Left ventricle myocardium superior (tissue), 1 donor: ENCODE measurements at regions not wholly inside any gene's neighbourhood (a gene's known extent, or its start where the extent isn't known, plus 50 kb on each side); places are given as distances from the start of the nearest gene placed in this dataset.
A peak's percentile ranks its signal among the peaks of the same experiment; 100 is the strongest.

ENCODE experiments used
- ATAC-seq: fragments of 200-7000 bp; cut with Tn5 transposase; one replicate; pipeline ENCODE4 v1.9.1; 2020; ENCODE audit warnings: mild to moderate bottlenecking, moderate library complexity
- DNase-seq: peaks from one replicate; pipeline ENCODE4 v3.0.0-alpha.2; 2020
- intact Hi-C: fragments of 100-400 bp; cut with micrococcal nuclease; formaldehyde crosslinking; loops from one replicate; pipeline ENCODE4 v1.11.0; 2022
- donor health status: DM: no; HTN: yes; CAD: no; lungs with severe emphysema.

DNA sequence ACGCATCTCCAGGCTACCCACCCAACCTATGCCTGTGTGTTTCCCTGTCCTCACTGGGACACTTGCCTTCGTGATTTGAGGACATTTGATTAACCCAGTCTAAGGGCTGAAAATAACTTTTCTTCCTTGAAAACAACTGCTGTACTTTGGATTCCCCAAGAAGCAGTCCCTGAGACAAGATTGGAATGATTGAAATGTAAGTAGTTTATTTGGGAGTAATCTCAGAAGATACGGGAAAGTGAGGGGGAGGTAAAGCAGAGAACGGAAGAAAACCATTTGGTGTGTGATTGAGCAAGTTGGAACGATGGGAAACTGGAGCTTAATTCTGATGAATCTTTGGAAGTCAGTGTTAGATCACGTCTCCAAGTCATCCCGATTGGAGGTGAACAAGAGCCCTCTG, 143.8 kb upstream of the LMCD1 start:
- intact Hi-C loops = no loop called here
- DNase-seq = no peak
- ATAC-seq = no peak

DNA sequence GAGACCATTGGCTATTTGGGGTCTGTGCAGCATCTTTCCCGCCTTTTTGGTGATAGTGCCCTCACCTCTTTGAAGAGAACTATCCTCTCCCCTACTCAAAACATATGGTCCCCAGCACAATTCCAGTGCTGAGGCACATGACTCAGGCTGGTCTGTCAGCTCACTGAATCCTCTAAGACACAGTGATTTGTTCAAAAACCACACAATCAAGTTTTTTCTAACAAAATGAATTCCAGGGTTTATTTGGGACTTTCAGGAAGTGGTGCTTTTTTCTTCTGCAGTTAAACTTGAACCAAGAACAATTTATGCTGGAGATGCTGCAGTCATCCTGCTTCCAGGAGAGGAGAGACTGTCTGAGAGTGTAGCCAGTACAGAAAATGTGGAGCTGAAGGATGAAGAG, 142.5 kb upstream of the LMCD1 start:
- ATAC-seq (no peak), DNase-seq (no peak)
- intact Hi-C loops = no loop called here

DNA sequence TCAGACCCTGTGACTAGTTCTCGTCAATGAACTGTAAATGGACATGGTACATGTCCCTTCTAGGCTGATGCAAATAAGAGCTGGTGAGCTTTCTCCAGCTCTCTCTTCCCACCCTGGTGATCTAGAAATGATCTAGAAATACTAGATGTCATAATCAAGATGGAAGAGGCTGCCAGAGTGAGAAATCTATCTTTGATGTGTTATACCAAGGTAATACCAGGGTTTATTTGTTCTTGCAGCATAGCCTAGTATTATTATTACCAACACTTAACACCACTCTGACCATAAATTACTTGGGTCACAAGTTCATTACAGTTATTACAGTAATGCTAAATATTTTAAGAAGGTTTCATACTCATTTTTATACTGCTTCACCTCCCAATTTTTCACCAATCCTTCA, 138.4 kb upstream of the LMCD1 start:
- intact Hi-C loops = no loop called here
- ATAC-seq (no peak), DNase-seq (no peak)

DNA sequence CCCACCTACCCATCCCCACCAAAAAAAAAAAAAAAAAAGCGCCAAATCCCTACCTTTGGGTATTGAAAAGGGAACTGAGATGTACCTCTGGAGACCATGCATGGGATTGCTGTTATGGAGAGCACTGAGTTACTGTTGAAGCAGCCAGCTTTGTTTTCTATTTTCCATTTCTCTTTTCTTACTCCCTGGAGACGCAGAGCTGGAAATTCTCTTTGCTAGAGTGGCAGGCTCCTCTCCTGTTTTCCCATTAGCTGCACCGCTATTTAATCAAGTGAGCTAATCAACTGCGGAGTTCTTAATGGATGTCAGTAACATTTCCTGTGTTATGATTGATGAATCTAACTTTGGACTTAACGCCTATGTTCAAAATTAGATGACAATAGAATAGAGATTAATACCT, 136.1 kb upstream of the LMCD1 start:
- DNase-seq (no peak), ATAC-seq (no peak)
- intact Hi-C loops = no loop called here

DNA sequence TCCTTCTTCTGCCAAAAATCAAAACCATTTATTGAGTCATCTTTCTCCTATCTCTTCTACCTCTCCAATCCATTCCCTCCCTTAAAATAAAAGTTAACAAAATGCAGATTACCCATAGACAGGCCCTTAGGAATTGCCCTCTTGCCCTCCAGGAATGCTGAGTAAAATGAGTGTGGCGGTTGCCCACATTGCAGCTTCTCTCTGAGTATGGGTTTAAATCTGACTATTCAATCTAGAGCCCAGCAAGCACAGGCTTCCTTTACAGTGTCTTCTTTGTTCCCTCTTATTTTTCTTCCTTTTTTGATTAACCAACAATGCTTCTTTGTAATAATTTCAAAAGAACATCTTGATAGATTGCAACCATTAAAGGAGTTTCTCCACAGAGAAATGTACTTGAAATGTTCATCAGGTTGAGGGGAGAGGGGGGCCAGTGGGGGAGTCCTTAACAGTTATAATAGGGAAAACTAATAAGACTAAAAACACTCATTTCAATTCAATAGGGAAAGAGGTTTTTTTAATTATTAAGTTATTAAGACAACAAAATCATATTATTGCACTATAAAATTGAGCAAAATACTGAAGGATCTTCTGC, 135.3 kb upstream of the LMCD1 start:
- intact Hi-C loops = no loop called here
- DNase-seq (no peak), ATAC-seq (no peak)

DNA sequence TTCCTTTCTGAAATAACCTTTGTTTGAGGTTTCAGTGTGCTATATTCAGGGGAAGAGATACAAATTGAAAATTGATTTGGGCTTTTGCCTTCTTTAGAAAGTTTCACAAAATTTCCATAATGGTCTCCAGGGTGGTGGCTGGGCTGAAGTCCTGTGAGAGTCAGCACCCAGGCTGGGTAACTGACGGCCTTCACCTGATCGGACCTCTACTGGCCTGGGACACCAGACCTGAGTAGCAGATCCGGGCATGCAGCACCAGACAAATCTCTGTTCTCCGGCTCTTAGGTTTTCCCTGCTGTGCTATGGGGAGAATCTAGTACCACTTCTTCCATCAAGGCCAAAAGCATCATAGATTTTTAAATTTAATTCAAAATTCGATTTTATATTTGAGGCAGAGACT, 133.0 kb upstream of the LMCD1 start:
- intact Hi-C loops = no loop called here
- DNase-seq = no peak

DNA sequence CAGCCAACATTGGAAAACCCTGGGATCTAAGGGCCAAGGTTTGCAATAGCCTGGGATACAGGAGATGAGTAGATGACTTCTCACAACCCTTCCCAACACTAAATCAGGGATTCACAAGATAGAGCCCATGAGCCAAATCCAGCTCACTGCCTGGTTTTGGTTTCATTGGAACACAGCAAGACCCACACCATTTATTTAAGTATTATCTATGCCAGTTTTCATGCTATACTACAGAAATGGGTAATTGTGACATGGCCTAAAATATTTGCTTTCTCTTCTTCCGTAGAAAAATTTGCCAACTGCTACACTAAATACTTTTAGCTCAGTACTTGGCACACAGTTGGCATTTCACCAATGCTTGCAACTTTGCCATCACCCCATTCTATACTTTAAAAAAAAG, 132.0 kb upstream of the LMCD1 start:
- DNase-seq (no peak), ATAC-seq (no peak)
- intact Hi-C loops = no loop called here

More for the DNA sequence above, 133.0 kb upstream of the LMCD1 start:
- ATAC-seq = no peak

DNA sequence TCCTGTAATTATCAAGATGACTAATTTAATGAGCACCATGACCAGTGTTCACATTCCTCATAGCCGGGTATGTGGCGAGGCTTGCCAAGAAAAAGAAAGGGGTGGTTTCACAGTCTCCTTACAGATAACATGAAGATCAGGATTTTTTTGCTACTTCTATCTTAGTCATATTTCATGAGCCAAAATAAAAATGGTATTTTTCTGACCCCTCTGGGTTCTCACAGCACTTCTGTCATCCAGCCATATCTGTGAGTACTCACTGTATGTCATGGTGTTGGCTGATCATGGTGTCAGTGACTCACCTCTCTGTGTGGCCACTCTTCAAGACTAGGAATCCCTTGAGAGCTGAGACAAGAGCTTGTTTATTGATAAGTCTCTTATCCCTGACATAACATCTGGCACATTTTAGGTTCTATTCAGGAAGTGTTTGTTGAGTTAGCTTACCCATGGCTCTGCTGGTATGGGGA, 130.5 kb upstream of the LMCD1 start:
- intact Hi-C loops = no loop called here
- ATAC-seq (peak; percentile 92), DNase-seq (no peak)

DNA sequence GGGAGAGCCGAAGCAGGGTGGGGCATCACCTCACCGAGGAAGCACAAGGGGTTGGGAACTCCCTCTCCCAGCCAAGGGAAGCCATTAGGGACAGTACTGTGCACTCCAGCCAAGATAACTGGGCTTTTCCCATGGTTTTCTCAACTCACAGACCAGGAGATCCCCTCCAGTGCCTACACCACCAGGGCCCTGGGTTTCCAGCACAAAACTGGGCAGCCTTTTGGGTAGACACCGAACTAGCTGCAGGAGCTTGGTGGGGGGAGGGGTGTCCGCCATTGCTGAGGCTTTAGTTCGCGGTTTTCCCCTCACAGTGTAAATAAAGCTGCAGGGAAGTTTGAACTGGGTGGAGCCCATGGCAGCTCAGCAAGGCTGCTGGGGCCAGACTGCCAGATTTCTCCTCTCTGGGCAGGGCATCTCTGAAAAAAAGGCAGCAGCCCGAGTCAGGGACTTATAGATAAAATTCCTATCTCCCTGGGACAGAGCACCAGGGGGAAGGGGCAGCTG, 129.6 kb upstream of the LMCD1 start:
- DNase-seq (peak; percentile 30), ATAC-seq (peak; percentile 75)
- intact Hi-C loops = no loop called here

DNA sequence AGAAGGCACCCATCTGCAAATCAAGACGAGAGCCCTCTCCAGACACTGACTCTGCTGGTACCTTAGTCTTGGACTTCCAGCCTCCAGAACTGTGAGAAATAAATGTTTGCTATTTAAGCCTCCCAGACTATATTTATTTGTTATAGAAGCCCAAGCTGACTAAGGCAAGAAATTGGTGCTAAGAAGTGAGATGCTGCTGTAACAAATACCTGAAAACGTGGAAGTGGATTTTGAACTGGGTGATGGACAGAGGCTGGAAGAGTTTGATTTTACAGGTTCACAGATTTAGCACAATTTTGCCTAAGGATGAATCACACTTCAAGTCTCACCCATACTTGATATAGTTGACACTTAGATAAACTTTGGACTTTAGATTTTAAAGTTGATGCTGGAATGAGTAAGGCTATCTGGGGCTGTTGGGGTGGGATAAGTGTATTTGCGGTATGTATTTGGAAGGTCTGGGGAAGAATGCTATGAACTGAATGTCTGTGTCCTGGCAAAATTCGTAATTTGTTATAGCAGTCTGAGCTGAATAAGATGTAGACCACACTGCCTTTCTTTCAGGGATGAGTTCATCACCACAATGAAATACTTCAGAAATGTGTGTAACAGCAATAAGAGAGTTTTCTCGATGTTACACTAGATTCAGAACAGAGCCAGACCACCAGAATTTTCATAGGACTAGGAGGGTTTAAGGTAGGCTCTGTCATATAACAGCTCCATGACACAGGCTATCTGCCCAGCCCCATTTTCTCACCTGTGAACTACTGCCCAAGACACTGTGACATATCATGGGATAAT, 120.5 kb upstream of the LMCD1 start:
- DNase-seq = no peak
- no peak for ATAC-seq
- intact Hi-C loops = no loop called here

DNA sequence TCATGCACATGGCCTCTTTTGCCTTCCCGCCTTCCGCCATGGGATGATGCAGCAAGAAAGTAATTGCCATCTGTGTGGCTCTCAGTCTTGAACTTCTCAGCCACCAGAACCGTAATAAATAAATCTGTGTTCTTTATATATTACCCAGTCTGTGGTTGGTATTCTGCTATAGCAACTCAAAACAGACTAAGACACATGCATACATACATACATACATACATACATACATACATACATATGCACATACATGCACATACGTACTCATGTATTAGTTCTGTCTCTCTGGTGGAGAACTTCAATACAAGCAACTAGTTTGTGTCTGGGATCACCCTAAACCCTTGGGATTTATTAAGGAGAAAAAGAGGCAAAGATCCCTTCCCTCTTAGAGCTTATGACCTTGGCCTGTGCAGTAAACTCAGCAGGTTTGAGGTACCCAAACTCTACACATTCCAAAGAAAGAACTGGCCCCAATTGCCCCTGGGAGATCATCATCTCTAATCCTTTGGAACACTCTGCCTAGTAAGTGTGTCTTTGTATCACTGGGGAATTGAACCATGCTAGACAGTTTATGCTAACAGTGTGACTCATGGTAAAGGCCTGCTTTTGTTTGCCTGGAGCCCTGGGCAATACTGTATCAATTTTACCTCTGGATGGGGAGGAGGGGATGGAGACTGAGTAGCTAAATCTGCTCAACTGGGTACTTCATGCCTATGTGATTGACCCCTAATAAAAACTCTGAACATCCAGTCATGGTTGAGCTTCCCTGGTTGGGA, 115.6 kb upstream of the LMCD1 start:
- intact Hi-C loops = no loop called here
- no peak for ATAC-seq

DNA sequence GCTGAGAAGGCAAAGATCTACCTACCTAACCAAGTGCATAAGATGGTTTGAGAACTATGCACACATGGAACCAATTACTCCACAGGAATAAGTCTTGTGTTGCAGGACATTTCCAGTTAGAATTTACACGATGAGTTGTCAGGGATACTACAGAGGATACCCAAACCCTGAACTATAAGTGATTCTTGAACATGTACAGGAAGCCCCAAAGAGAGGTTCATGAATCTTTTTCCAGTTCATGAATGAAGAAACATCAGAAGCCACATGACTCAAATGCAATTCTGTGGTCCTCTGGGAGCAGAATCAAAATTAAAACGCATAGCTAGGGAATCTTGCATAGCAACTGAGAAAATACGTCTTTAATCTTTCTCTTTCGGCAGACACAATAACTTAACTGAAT, 114.1 kb upstream of the LMCD1 start:
- intact Hi-C loops = no loop called here
- ATAC-seq (no peak), DNase-seq (no peak)

More for the DNA sequence above, 115.6 kb upstream of the LMCD1 start:
- DNase-seq = no peak

DNA sequence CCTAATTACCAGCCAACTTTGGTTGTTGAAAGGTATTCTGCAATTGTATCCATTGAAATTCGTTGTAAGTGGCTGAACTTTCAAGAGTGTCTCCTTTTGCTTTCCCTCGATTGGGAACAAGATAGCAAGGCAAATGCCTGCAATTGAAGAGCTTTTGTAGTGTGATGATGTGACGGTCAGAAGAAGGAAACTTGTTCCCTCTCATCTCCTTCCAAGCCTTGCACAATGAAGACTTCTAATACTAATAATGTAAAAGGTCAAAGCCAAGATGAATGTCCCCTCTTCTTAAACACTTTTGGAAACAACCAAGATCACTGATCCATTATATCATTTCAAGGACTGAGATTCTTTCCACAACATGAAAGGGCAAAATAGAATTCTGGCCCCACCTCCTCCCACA, 101.9 kb upstream of the LMCD1 start:
- DNase-seq (no peak), ATAC-seq (no peak)
- intact Hi-C loops = no loop called here

DNA sequence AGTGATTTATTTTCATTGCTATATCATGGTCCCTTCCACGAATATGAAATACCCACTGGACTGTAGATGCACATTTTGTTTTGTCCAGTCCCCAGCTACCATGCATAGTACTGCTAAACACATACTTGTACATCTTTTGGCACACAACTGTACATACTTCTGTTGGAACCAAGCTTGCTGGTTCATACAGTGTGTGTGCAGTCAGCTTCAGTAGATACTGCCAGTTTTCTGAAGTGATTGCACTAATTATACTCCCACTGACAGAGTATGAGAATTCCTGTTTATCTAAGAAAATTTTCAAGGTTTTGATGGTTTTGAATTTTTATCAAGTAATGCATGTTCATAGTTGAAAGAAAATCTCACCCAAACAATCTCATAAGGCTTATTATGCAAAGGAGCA, 100.7 kb upstream of the LMCD1 start:
- intact Hi-C loops = no loop called here
- DNase-seq (no peak), ATAC-seq (no peak)

DNA sequence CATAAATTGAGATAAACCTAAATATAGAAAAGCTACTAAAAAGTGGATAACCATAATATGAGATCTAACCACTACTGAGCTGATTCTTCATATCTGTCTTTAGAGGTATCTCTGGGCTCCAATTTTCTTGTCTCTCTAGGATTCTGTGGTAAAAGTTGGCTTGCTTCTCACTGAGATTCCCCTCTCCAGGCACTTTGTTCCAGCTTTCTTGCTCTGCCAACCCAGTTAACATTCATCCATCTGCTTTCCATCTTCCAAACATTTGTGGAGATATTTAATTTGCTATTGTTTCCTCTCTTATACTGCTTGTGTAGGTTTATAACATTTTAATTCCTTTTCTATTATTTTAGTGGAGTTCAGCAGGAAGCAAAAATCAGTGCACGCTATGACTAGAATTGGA, 97.6 kb upstream of the LMCD1 start:
- ATAC-seq = no peak
- no peak for DNase-seq
- intact Hi-C loops = no loop called here

DNA sequence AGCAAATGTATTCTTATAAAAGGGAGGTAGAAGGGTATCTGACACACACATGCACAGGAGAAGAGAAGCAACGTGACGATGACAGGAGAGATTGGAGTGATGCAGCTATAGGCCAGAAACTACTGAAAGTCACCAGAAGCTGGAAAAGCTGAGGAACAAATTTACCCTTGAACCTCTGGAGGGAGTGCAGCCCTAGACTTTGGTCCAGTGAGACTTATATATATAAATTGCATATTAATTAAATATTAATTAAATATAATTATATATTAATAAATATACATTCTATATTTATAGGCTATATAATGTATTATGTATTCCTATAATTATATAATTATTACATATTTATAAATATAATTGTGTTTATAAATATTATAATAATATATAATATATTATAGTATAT, 96.5 kb upstream of the LMCD1 start:
- DNase-seq (no peak), ATAC-seq (no peak)
- intact Hi-C loops = no loop called here

DNA sequence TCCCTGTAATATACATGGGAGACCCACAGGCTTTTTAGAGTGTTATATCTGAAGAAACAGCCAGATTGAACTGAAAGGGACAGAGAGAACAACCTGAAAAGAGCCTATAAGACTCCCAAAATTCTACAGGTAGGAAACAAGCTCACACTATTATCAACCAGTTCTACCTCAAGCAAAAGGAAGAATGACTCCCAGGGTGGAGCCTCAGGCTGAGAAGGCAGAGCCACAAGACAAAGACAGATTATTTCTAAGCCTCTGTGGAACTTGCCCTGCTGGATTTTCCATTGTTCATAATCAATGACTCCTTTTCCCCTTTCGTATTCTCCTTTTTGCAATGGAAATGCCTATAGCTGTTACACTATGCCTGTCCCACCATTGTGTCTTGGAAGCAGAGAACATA, 95.1 kb upstream of the LMCD1 start:
- ATAC-seq (no peak), DNase-seq (no peak)
- intact Hi-C loops = no loop called here

DNA sequence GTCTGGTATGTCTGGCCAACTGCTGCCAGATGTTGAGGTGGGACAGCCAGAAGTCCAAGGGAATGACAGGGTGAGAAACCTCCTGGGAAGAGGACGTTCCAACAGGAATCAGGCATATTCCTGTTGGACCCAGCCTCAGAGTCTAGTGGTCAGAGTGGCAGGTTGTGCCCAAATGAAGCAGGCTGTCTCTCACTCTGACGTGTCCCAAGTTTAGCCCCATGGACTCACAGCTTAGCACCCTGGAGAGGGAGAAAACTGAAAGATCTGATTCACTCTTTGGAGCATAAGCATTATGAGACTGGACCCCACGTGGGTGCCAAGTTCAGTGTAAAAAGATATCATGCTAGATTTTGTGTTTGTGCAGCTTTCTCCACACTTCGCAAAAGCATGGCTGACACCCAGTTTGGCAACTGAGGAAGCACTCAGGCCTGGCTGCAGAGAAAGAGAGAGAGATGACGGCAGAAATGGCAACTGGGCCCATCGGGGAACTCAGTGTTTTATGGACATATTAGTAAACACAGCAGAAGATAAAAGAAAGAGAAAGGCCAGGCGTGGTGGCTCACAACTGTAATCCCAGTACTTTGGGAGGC, 88.2 kb upstream of the LMCD1 start:
- ATAC-seq (peak; percentile 52), DNase-seq (peak; percentile 27)
- intact Hi-C loops = no loop called here

DNA sequence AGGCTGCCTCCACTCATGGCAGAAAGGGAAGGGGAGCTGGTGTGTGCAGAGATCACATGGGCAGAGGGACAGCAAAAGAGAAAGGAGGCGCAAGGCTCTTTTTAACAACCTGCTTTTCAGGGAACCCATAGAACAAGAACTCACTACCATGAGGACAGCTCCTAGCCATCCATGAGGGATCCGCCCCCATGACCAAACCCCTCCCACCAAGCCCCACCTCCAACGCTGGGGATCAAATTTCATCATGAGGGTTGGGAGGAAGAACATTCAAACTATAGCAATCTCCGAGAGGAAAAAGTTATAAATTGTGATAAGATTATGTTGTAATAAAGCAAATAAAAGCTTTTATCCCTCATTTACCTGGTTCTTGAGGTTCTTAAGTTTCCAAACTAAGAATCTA, 84.7 kb upstream of the LMCD1 start:
- ATAC-seq = peak; percentile 43
- DNase-seq = peak; percentile 39
- intact Hi-C loops = no loop called here

DNA sequence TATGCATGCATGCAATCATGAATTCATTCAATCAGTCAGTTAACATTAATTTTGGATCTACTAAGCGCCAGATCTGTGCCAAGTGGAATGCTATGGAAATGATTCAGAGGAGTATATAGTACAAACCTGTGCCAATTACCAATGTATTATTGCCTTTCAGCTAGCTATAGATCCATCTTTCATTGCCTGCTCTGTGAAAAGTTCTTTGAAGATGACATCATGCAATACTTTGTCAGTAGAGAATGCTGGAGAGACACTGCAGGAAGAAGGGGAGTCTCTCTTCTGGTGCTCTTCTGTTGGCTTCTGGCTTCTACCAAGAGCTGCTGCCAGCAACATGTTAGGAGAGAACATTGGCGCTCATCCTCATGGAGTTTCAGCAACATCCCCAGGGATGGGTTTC, 81.0 kb upstream of the LMCD1 start:
- intact Hi-C loops = no loop called here
- ATAC-seq (no peak), DNase-seq (no peak)
